K562 (cell line): ENCODE measurements at regions not wholly inside any gene's neighbourhood (a gene's known extent, or its start where the extent isn't known, plus 50 kb on each side); places are given as distances from the start of the nearest gene placed in this dataset.
A peak's percentile ranks its signal among the peaks of the same experiment; 100 is the strongest.

ENCODE experiments used
- BRD4 ChIP-seq: fragments of 200-600 bp; sonication (generic); IDR thresholded peaks from 2 replicates; pipeline ENCODE4 v1.6.1; 2017; ENCODE audit warnings: inconsistent platforms
- DACH1 ChIP-seq: fragments of 450-650 bp; IDR thresholded peaks from 2 replicates; pipeline ENCODE4 v1.6.1; 2018; ENCODE audit not compliant: partially characterized antibody
- JUND ChIP-seq, 2 experiments: IDR thresholded peaks; 2 replicates in 1 of 2; 3 replicates in 1 of 2; pipeline ENCODE4 v1.6.1; 2011; ENCODE audit warnings: borderline replicate concordance in 2 of 2, low read depth in 2 of 2, low read length in 2 of 2, improper control_type of control experiment in 1 of 2, missing biosample characterization in 1 of 2, missing genetic modification characterization in 1 of 2, missing genetic modification reagents in 1 of 2
- MTA2 ChIP-seq: fragments of 450-650 bp; IDR thresholded peaks from 2 replicates; pipeline ENCODE4 v1.6.1; 2016; ENCODE audit warnings: low read depth
- MYBL2 ChIP-seq, 2 experiments: fragments of 450-650 bp in 1 of 2; sonication (generic) in 1 of 2; formaldehyde crosslinking in 1 of 2; IDR thresholded peaks; 2 replicates each; pipeline versions ENCODE4 v1.6.1 to v1.8.1; 2017 to 2022; ENCODE audit warnings: borderline replicate concordance in 1 of 2, inconsistent platforms in 1 of 2, low read depth in 1 of 2, mild to moderate bottlenecking in 1 of 2, missing genetic modification reagents in 1 of 2, moderate library complexity in 1 of 2
- PHF8 ChIP-seq: fragments of 200-600 bp; sonication (generic); IDR thresholded peaks from 2 replicates; pipeline ENCODE4 v1.6.1; 2012; ENCODE audit warnings: mixed run types, mild to moderate bottlenecking, inconsistent platforms, low read length, moderate library complexity, borderline replicate concordance
- SMARCC2 ChIP-seq: fragments of 450-650 bp; IDR thresholded peaks from 2 replicates; pipeline ENCODE4 v1.6.1; 2017; ENCODE audit warnings: antibody characterized with exemption, moderate library complexity, mild to moderate bottlenecking, low read depth
- STAG1 ChIP-seq: sonication (generic); formaldehyde crosslinking; IDR thresholded peaks from 2 replicates; pipeline ENCODE4 v1.5.0; 2020; ENCODE audit warnings: missing genetic modification reagents, borderline replicate concordance
- TSC22D4 ChIP-seq: fragments of 450-650 bp; IDR thresholded peaks from 2 replicates; pipeline ENCODE4 v1.6.1; 2016; ENCODE audit warnings: missing genetic modification characterization, missing biosample characterization, control low read depth
- WHSC1 ChIP-seq: IDR thresholded peaks from one replicate; pipeline ENCODE4 v1.6.1; 2012; ENCODE audit warnings: low read length, control low read depth, inconsistent platforms
- XRCC5 ChIP-seq: fragments of 200-400 bp; formaldehyde crosslinking; IDR thresholded peaks from 2 replicates; pipeline ENCODE4 v1.6.1; 2017; ENCODE audit warnings: low read depth, mild to moderate bottlenecking, low read length
- ZNF134 ChIP-seq: fragments of 250-450 bp; sonication (Bioruptor Pico); conservative IDR thresholded peaks from 2 replicates; pipeline ENCODE4 v1.4.0; 2020
- ZNF57 ChIP-seq: fragments of 450-650 bp; formaldehyde crosslinking; IDR thresholded peaks from 2 replicates; pipeline ENCODE4 v1.4.0; 2020; ENCODE audit warnings: mild to moderate bottlenecking, moderate library complexity
- TF ChIP-seq, protein P1 (sequence below), 2 experiments: IDR thresholded peaks; 2 replicates each; pipeline ENCODE4 v1.6.1; 2012; ENCODE audit warnings: improper control_type of control experiment in 2 of 2, low read depth in 2 of 2, low read length in 2 of 2, borderline replicate concordance in 1 of 2
- TF ChIP-seq, protein P2 (sequence below): fragments of 450-650 bp; IDR thresholded peaks from 2 replicates; pipeline ENCODE4 v1.6.1; 2016; ENCODE audit warnings: borderline replicate concordance
- TF ChIP-seq, protein P3 (sequence below): fragments of 450-650 bp; formaldehyde crosslinking; IDR thresholded peaks from 2 replicates; pipeline ENCODE4 v1.4.0; 2020; ENCODE audit warnings: mild to moderate bottlenecking, moderate library complexity
- TF ChIP-seq, protein P4 (sequence below): fragments of 250-450 bp; sonication (Bioruptor Pico); IDR thresholded peaks from 2 replicates; pipeline ENCODE4 v1.8.0; 2021; ENCODE audit warnings: mild to moderate bottlenecking, moderate library complexity

DNA sequence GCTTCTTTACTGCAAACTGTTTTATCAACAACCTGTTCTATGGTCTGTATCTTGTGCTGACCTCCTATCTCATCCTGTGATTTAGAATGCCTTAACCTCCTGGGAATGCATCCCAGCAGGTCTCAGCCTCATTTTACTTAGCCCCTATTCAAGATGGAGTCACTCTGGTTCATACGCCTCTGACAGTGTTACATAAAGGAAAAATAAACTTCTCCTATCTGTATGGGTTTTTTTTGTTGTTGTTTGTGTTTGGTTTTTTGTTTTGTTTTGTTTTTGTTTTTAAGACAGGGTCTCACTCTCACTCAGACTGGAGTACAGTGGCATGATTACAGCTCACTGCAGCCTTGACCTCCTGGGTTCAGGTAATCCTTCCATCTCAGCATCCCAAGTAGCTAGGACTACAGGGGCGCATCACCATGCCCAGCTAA, 62.1 kb downstream of the RESF1 start (continued):
- TF ChIP-seq TSC22D4 (tag) (no peak), BRD4 (no peak), DACH1 (no peak), MYBL2 (IDR thresholded peaks at IDR 0.05; ENCODE audit: low read depth) (no peak), MYBL2 (CRISPR knock-in tag; IDR thresholded peaks at IDR 0.05; ENCODE audit: borderline replicate concordance) (no peak), SMARCC2 (no peak), MTA2 (peak; percentile 15; the same call in 1 of the 2 replicates), ZNF134 (CRISPR knock-in tag) (peak; percentile 80), WHSC1 (no peak), PHF8 (no peak), JUND (IDR thresholded peaks at IDR 0.05; ENCODE audit: borderline replicate concordance, low read depth, low read length) (no peak), JUND (tag; IDR thresholded peaks at IDR 0.05; ENCODE audit: borderline replicate concordance, low read depth, low read length) (peak; percentile 84; the same call in 2 of the 3 replicates), STAG1 (CRISPR knock-in tag) (no peak), ZNF57 (CRISPR knock-in tag) (peak; percentile 91), XRCC5 (no peak)
- TF ChIP-seq, protein P1, sequence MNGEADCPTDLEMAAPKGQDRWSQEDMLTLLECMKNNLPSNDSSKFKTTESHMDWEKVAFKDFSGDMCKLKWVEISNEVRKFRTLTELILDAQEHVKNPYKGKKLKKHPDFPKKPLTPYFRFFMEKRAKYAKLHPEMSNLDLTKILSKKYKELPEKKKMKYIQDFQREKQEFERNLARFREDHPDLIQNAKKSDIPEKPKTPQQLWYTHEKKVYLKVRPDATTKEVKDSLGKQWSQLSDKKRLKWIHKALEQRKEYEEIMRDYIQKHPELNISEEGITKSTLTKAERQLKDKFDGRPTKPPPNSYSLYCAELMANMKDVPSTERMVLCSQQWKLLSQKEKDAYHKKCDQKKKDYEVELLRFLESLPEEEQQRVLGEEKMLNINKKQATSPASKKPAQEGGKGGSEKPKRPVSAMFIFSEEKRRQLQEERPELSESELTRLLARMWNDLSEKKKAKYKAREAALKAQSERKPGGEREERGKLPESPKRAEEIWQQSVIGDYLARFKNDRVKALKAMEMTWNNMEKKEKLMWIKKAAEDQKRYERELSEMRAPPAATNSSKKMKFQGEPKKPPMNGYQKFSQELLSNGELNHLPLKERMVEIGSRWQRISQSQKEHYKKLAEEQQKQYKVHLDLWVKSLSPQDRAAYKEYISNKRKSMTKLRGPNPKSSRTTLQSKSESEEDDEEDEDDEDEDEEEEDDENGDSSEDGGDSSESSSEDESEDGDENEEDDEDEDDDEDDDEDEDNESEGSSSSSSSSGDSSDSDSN (IDR thresholded peaks at IDR 0.05; ENCODE audit: borderline replicate concordance in 1 of 2, low read depth in 2 of 2, low read length in 2 of 2) = no peak
- TF ChIP-seq, protein P2, sequence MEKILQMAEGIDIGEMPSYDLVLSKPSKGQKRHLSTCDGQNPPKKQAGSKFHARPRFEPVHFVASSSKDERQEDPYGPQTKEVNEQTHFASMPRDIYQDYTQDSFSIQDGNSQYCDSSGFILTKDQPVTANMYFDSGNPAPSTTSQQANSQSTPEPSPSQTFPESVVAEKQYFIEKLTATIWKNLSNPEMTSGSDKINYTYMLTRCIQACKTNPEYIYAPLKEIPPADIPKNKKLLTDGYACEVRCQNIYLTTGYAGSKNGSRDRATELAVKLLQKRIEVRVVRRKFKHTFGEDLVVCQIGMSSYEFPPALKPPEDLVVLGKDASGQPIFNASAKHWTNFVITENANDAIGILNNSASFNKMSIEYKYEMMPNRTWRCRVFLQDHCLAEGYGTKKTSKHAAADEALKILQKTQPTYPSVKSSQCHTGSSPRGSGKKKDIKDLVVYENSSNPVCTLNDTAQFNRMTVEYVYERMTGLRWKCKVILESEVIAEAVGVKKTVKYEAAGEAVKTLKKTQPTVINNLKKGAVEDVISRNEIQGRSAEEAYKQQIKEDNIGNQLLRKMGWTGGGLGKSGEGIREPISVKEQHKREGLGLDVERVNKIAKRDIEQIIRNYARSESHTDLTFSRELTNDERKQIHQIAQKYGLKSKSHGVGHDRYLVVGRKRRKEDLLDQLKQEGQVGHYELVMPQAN = no peak; the same call in 1 of the 2 replicates
- TF ChIP-seq, protein P3, sequence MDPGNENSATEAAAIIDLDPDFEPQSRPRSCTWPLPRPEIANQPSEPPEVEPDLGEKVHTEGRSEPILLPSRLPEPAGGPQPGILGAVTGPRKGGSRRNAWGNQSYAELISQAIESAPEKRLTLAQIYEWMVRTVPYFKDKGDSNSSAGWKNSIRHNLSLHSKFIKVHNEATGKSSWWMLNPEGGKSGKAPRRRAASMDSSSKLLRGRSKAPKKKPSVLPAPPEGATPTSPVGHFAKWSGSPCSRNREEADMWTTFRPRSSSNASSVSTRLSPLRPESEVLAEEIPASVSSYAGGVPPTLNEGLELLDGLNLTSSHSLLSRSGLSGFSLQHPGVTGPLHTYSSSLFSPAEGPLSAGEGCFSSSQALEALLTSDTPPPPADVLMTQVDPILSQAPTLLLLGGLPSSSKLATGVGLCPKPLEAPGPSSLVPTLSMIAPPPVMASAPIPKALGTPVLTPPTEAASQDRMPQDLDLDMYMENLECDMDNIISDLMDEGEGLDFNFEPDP = peak; percentile 95
- TF ChIP-seq, protein P4, sequence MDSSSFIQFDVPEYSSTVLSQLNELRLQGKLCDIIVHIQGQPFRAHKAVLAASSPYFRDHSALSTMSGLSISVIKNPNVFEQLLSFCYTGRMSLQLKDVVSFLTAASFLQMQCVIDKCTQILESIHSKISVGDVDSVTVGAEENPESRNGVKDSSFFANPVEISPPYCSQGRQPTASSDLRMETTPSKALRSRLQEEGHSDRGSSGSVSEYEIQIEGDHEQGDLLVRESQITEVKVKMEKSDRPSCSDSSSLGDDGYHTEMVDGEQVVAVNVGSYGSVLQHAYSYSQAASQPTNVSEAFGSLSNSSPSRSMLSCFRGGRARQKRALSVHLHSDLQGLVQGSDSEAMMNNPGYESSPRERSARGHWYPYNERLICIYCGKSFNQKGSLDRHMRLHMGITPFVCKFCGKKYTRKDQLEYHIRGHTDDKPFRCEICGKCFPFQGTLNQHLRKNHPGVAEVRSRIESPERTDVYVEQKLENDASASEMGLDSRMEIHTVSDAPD (CRISPR knock-in tag) = peak; percentile 91
